Activated CD8-positive, alpha-beta memory T cell treated with anti-CD3 and anti-CD28 coated beads for 48 hours (primary cell): ENCODE measurements at regions not wholly inside any gene's neighbourhood (a gene's known extent, or its start where the extent isn't known, plus 50 kb on each side); places are given as distances from the start of the nearest gene placed in this dataset.
"Not testable (repeated sequence)": the region's sequence is repeated elsewhere in the genome, so short reads cannot be mapped to it uniquely, and the experiment has no call there.

ENCODE experiments used
- DNase-seq, 3 experiments: peaks; one replicate each; pipeline ENCODE4 v3.0.0-alpha.2; 2020; ENCODE audit warnings: low read depth in 2 of 3, low spot score in 2 of 3

- no peak for DNase-seq
Measured at GRCh38 chr15:92821491-92822116, 78.5 kb upstream of the CHD2 start.

DNA sequence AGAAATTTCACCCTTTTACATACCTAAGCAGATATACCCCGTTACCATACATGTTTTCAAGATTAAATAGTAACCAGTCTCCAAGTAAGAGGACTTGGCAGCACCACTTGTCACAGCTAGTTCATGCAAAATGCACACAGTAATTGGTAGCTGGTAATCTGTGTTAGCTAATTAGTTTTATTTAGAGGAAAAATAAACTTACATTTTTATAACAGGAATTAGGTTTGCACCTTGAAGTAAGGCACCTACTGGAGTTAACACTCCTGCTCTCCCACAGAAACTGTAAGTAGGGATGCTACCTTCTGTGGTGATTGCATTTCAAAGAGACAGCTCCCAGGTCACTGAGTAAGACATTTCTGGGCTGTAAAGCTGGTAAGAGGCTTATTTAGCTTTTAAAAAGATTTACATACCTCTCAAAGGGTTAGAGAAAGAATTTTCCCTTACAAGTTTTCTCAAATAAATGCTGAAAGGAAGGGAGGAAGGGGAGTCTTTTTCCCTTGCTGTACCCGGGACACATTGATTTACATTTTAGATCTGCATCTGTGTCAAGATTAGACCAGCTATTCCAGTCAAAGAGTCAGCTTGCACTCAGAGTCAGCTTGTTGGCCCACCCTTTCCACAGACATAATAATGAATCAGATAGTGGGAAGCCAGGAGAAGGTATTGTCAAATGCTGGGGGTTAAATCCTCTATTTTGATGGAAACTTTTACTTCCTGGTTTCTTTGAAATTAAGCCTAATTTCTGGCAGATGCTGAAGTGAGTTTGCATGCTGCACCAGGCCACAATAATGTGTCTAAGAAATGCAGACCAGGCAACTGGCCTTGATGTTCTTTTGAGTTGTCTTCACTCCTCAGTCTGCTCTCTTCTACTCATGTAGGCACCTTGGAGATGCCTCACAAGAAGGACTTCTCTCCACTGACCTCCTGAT is 77.6 kb upstream of the CHD2 start:
- DNase-seq: no peak

DNA sequence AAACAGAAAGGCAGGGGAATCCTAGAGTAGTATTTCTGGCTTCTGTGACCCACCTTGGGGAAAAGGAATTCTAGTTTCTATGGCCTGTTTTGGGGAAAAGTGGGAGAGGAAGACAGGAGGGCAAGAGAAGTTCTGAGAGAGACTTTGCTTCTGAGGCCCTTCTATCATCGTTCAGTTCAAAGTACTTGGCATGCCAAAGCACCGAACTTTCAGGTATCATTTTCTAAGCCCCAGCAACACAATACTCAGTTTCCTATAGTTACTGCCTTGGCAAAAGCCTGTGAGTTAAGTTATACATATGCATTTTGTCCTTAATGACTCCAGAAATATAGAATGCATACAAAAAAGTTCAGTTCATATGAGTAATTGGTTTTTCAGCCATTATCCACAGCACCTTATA is 74.1 kb upstream of the CHD2 start:
- DNase-seq: no peak

DNA sequence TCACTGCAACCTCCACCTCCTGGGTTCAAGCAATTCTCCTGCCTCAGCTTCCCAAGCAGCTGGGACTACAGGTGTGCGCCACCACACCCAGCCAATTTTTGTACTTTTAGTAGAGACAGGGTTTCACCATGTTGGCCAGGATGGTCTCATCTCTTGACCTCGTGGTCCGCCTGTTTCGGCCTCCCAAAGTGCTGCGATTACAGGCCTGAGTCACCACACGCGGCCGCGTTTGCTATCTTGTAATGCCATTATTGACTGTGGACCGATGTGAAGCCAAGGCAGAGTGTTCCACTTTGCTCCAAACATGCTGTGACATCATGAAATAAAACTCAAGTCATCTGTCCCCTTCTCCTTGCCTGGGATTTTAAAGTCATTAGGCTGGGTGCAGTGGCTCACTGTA is 72.1 kb upstream of the CHD2 start:
- DNase-seq: not testable (repeated sequence)

DNA sequence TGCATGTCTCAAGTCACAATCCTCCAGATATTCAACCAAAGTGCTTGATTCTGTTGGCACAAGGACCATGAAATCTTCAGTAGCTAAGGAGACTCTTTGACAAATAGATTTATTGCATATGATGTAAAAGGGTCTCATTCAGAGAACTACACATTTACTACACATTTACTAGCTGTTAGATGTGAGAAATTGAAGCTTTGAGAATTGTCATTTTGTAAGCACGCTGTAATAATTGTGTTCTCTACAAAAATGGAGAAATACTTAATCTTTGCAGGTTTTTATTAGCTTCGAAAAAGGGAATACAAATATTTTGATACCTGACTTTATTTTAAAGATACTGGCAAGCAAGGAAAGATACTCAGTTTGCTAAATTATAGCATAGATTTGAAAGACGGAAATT is 70.2 kb upstream of the CHD2 start:
- DNase-seq: no peak

DNA sequence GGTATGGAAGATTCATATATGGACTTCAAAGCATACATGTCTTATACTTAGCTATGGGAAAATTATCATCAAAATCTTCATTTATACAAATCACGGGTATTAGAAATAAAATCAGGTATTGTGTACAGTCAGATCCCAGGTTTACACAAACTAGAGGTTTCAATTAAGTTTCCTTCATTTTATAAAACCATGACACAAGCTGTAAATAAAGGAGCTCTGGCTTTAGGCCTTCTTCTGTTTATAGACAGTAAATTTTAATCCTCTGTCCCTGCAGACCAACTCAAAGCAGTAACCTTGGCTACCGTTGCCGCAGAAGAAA is 68.8 kb upstream of the CHD2 start:
- DNase-seq: no peak

DNA sequence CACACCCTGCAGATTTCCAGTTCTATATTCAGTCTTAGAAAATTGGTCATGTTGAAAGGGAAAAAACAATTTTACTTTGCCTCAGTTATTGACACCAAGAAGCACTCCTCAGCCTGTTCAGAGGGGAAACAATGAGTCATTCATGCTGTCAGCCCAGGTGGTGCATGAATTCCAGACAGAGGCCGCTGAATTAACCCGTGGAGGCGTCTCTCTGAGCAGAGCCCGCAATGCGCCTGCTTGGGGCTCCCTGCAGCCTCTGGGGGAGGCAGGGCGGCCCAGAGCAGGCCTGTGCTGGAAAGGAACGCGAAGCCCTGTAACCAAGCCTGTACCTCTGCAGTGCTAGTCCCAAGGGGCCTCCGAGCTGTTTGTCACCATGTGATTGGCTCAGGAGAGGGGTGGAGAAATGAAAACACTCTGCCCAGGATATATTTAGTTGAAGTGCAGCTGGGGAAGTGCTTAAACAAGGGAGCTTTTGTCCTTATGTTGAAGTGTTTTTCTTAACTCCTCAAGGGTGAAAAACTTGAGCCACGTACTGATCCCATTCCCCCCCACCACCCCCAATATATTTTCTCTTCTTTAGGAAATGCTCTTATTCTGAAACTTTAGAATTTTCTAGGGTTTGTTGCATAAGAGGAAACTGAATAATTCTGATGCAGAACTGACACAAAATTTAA is 68.3 kb upstream of the CHD2 start:
- DNase-seq: peak; percentile 48 to 81 (median 68)

DNA sequence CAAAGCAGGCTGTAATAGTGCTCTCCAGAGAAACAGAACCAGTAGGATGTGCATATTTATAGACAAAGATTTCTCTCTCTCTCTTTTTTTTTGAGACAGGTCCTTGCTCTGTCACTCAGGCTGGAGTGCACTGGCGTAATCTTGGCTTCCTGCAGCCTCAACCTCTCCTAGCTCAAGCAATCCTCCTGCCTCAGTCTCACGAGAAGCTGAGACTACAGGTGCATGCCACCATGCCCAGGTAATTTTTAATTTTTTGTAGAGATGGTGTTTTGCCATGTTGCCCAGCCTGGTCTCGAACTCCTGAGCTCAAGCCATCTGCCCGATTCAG is 67.1 kb upstream of the CHD2 start:
- no peak for DNase-seq

DNA sequence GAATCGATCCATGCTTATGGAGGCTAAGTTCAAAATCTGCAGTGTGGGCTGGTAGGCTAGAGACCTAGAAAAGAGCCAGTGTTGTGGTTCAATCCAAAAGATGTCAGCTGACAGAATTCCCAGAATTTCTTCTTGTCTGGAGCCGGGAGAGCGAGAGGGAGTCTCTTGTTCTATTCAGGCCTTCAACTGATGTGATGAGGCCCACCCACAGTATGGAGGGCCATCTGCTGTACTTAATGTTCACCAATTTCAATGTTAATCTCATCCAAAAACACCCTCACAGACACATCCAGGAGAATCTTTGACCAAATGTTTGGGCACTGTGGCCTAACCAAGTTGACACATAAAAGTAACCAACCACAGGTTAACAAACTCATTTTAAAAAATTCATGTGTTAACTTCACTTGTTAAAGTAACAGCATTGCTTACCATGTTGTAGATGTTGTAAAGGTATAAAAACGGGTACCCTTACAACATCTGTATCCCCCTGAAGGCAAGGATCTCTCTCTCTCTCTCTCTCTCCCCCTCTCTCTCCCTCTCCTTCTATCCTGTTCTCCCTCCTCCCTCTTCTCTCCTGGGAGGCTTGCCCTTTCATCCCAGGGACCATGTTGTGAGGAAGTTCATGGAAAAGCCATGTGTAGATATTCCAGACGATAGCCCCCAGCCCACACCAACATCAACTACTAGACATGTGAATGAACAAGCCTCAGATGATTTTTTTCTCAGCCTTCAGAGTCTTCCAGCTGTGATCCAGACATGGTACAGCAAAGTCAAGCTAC is 66.4 kb upstream of the CHD2 start:
- DNase-seq: no peak

GRCh38 chr15:92839696-92840095 is 60.4 kb upstream of the CHD2 start:
- DNase-seq: no peak

DNA sequence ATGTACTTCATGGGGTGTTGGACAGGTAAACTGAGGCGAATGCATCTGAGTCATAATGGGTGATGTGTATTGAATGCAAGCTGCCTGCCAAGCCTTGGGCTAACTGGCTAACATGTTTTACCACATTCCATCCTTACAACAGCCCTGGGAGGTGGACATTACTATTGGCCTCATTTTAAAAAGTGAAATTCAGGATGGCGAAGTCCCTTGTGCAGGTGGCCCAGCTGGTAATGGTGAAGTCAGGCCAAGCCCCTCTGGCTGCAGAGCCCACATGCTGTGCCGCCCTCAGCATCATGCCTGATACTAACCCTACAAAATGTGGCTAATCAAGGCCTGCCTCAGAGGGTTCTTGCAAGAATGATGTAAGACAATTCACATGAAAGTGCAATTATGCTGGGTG is 60.0 kb upstream of the CHD2 start:
- DNase-seq: no peak

DNA sequence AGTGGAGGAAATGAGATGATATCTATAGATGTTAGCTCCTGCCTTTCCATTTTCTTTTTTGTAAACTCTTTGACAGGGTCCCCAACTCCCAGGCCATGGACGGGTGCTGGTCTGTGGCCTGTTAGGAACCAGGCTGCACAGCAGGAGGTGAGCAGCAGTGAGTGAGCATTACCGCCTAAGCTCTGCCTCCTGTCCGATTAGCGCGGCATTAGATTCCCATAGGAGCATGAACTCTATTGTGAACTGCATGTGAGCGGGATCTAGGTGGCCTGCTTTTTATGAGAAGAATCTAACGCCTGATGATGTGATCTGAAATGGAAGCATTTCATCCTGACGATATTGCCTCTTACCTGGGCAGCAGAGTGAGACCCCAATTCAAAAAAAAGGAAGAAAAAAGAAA is 56.8 kb upstream of the CHD2 start:
- DNase-seq: no peak

GRCh38 chr15:92843814-92844213 is 56.3 kb upstream of the CHD2 start:
- no peak for DNase-seq

GRCh38 chr15:92845126-92845508 is 55.0 kb upstream of the CHD2 start:
- DNase-seq: no peak

DNA sequence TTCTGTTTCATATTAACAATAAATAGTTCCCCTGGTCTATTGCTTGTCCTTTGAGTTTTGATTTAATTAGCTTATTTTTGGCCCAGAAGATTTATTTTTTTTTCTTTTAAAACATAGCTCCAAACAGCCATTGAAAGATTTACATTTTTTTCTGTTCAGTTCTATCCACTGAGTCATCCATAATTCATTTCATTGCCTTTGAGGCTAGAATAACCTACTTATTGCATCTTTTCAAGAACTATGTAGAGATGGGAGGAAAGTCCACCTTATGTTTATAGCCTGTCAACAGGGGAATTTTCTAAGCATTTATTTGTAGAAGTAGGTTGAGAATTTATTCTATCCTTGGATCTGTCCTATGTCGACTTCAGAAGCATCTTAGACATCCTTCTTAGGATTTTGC is 53.4 kb upstream of the CHD2 start:
- DNase-seq: no peak

GRCh38 chr15:92847841-92848240 is 52.3 kb upstream of the CHD2 start:
- no peak for DNase-seq

- no peak for DNase-seq
Measured at GRCh38 chr15:92848464-92848851, 51.7 kb upstream of the CHD2 start.

DNA sequence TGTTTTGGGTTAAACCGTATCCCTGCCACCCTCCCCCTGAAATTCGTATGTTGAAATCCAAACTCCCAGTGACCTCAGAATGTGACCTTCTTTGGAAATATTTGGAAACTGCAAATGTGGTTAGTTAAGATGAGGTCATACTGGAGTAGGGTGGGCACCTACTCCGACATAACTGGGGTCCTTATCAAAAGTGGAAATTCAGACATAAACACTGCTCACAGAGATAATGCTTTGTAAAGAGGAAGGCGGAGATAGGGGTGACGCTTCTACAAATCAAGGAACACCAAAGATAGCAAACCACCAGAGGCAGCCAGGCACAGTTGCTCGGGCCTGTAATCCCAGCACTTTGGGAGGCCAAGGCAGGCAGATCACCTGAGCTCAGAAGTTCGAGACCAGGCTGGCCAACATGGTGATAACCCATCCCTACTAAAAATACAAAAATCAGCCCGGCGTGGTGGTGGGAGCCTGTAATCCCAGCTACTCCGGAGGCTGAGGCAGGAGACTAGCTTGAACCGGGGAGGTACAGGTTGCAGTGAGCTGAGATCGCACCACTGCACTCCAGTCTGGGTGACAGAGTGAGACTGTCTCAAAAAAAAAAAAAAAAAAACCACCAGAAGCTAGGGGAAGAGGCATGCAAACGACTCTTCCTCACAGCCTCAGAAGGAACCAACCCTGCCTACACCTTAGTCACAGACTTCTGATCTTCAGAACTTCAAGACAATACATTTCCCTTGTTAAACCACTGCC is 51.1 kb upstream of the CHD2 start:
- no peak for DNase-seq

GRCh38 chr15:92850218-92850617 is 49.9 kb upstream of the CHD2 start:
- DNase-seq: not testable (repeated sequence)
